Endothelial cell of umbilical vein (primary cell): ENCODE measurements at regions not wholly inside any gene's neighbourhood (a gene's known extent, or its start where the extent isn't known, plus 50 kb on each side); places are given as distances from the start of the nearest gene placed in this dataset.

Experiments used
- BruUV-seq: library from RNA; stranded (reverse); fragments of 400-500 nt; replicated peaks from 2 replicates; lab custom pipeline; 2021; lab: Mats Ljungman, UMichigan
- CTCF ChIA-PET: fragments of 300-600, 350-600 bp; sonication (Branson Sonifier 250); formaldehyde crosslinking; loops from one replicate; lab custom pipeline; 2021; ENCODE audit warnings: antibody characterized with exemption, inconsistent platforms; lab: Charles Lee
- POLR2A ChIA-PET: fragments of 300-600, 350-600 bp; sonication (Branson Sonifier 250); formaldehyde crosslinking; loops from one replicate; lab custom pipeline; 2021; ENCODE audit warnings: antibody characterized with exemption, inconsistent platforms; lab: Charles Lee
- DNase-seq: peaks from one replicate; pipeline ENCODE4 v3.0.0-alpha.2; 2011; ENCODE audit warnings: low read depth, low spot score
- FAIRE-seq: peaks from 2 replicates; lab custom pipeline; 2011; peaks lifted over from hg19 to GRCh38; lab: Jason Lieb, UNC
- H2AFZ ChIP-seq: 2 replicates; pipeline ENCODE4 v1.6.0; 2012; ENCODE audit warnings: low read depth, low read length, control low read depth, inconsistent platforms
- H3K27ac ChIP-seq: 2 replicates; pipeline ENCODE4 v1.5.1; 2011; ENCODE audit warnings: low read depth, mild to moderate bottlenecking, control low read depth, low read length, moderate library complexity; ENCODE audit not compliant: insufficient read depth
- H3K27me3 ChIP-seq, 2 experiments: 2 replicates each; pipeline versions ENCODE4 v1.6.0 to v1.6.1; 2011; ENCODE audit warnings: low read length in 2 of 2, mixed read lengths in 1 of 2; ENCODE audit not compliant: control insufficient read depth in 2 of 2, insufficient read depth in 2 of 2
- H3K36me3 ChIP-seq, 2 experiments: 2 replicates in 1 of 2; 3 replicates in 1 of 2; pipeline ENCODE4 v1.5.1; 2011; ENCODE audit warnings: low read length in 2 of 2, mild to moderate bottlenecking in 1 of 2, moderate library complexity in 1 of 2; ENCODE audit not compliant: control insufficient read depth in 2 of 2, insufficient read depth in 2 of 2; ENCODE audit errors: extremely low read depth in 1 of 2
- H3K4me1 ChIP-seq: 3 replicates; pipeline ENCODE4 v1.5.1; 2011; ENCODE audit warnings: mild to moderate bottlenecking, low read length; ENCODE audit not compliant: control insufficient read depth, insufficient read depth; ENCODE audit errors: extremely low read depth
- H3K4me2 ChIP-seq: 2 replicates; pipeline ENCODE4 v1.6.1; 2011; ENCODE audit warnings: low read length, control low read depth, mixed read lengths; ENCODE audit not compliant: insufficient read depth
- H3K4me3 ChIP-seq, 3 experiments: fragments of 200-600 bp in 1 of 3; sonication (generic), shearing (Covaris generic) in 1 of 3; replicated peaks in 1 of 3; 2 replicates each; pipeline ENCODE4 v1.5.1; 2011 to 2016; ENCODE audit warnings: control low read depth in 3 of 3, low read length in 3 of 3, mild to moderate bottlenecking in 2 of 3, inconsistent platforms in 1 of 3, low read depth in 1 of 3, moderate library complexity in 1 of 3; ENCODE audit not compliant: insufficient read depth in 1 of 3
- H3K79me2 ChIP-seq: 2 replicates; pipeline ENCODE4 v1.6.0; 2012; ENCODE audit warnings: low read length, inconsistent platforms; ENCODE audit not compliant: control insufficient read depth, insufficient read depth
- H3K9ac ChIP-seq: replicated peaks from 2 replicates; pipeline ENCODE3; 2011; ENCODE audit warnings: low read length, control low read depth; ENCODE audit not compliant: insufficient read depth; ENCODE audit errors: extremely low read depth
- H3K9me1 ChIP-seq: replicated peaks from 3 replicates; pipeline ENCODE4 v1.6.0; 2011; ENCODE audit warnings: mild to moderate bottlenecking, low read length; ENCODE audit not compliant: control insufficient read depth, insufficient read depth; ENCODE audit errors: extremely low read depth
- H3K9me3 ChIP-seq: replicated peaks from 2 replicates; pipeline ENCODE4 v1.5.1; 2012; ENCODE audit warnings: low read length, inconsistent platforms; ENCODE audit not compliant: control insufficient read depth, insufficient read depth
- H4K20me1 ChIP-seq: replicated peaks from 2 replicates; pipeline ENCODE3; 2011; ENCODE audit warnings: mild to moderate bottlenecking, low read length; ENCODE audit not compliant: control insufficient read depth, insufficient read depth; ENCODE audit errors: extremely low read depth
- CTCF ChIP-seq, 2 donors: IDR thresholded peaks; 1 replicate in 1 of 2; 2 replicates in 1 of 2; pipeline ENCODE4 v1.5.1; 2011; ENCODE audit warnings: low read length in 2 of 2, mild to moderate bottlenecking in 2 of 2, moderate library complexity in 2 of 2, control low read depth in 1 of 2, inconsistent platforms in 1 of 2, low read depth in 1 of 2; ENCODE audit not compliant: insufficient read depth in 1 of 2; ENCODE audit errors: extremely low read depth in 1 of 2
- FOS ChIP-seq: IDR thresholded peaks from 2 replicates; pipeline ENCODE4 v1.6.1; 2011; ENCODE audit warnings: mild to moderate bottlenecking, low read length, moderate library complexity, borderline replicate concordance; ENCODE audit not compliant: insufficient read depth
- GATA2 ChIP-seq: IDR thresholded peaks from 2 replicates; pipeline ENCODE4 v1.7.0; 2011; ENCODE audit warnings: low read depth, mild to moderate bottlenecking, moderate library complexity, mixed read lengths, low read length; ENCODE audit not compliant: insufficient read length, insufficient read depth
- JUN ChIP-seq: IDR thresholded peaks from 2 replicates; pipeline ENCODE4 v1.6.1; 2011; ENCODE audit warnings: borderline replicate concordance, low read depth; ENCODE audit not compliant: insufficient read length, insufficient read depth
- MAX ChIP-seq: IDR thresholded peaks from 2 replicates; pipeline ENCODE4 v1.6.1; 2011; ENCODE audit not compliant: insufficient read depth, insufficient read length
- MYC ChIP-seq: IDR thresholded peaks from one replicate; pipeline ENCODE4 v1.6.1; 2011; ENCODE audit warnings: mild to moderate bottlenecking, low read depth, low read length
- POLR2A ChIP-seq: IDR thresholded peaks from 2 replicates; pipeline ENCODE4 v1.6.1; 2012; ENCODE audit warnings: low read depth, mild to moderate bottlenecking, control low read depth, low read length
- POLR2AphosphoS5 ChIP-seq: IDR thresholded peaks from 2 replicates; pipeline ENCODE4 v1.6.1; 2012; ENCODE audit warnings: low read depth, mild to moderate bottlenecking, control low read depth, low read length, moderate library complexity; ENCODE audit not compliant: insufficient read depth
- dilution Hi-C: fragments of 300-500 bp; cut with MboI; formaldehyde crosslinking; loops from one replicate; pipeline ENCODE4 v1.15.0; 2019; ENCODE audit warnings: low sequenced_read_pairs; ENCODE audit not compliant: extremely low pct_ligation_motif_present
- intact Hi-C: fragments of 100-400 bp; cut with micrococcal nuclease; formaldehyde crosslinking; loops from one replicate; pipeline ENCODE4 v1.10.0; 2022

- Histone ChIP-seq H2AFZ (no peak overlapping the region), H3K36me3 (no peaks in the 10 kb centered on the region), H3K9me1 (no peaks in the 10 kb centered on the region), H3K79me2 (no peaks in the 10 kb centered on the region), H3K27ac (no peak overlapping the region), H3K9me3 (no peaks in the 10 kb centered on the region), H3K4me1 (peaks cover 5% of the 10 kb centered on the region), H3K4me2 (no peak overlapping the region), H3K27me3 (no peaks in the 10 kb centered on the region), H3K9ac (no peak overlapping the region), H4K20me1 (no peaks in the 10 kb centered on the region), H3K4me3 (no peak overlapping the region)
- DNase-seq = no peak
- no peak for TF ChIP-seq MYC
- TF ChIP-seq JUN = no peak
- TF ChIP-seq POLR2A = no peak
- no peak for TF ChIP-seq POLR2AphosphoS5
- TF ChIP-seq MAX = no peak
- TF ChIP-seq GATA2 = no peak
- TF ChIP-seq FOS = no peak
- TF ChIP-seq CTCF (IDR thresholded peaks at IDR 0.05; ENCODE audit: extremely low read depth in 1 of 2, insufficient read depth in 1 of 2, low read depth in 1 of 2, low read length in 2 of 2) = no peak
- dilution Hi-C loops = no loop called here
- FAIRE-seq = no peak
- intact Hi-C loops = no loop called here
- no TSS peak for BruUV-seq
- CTCF ChIA-PET = no interaction called here
- POLR2A ChIA-PET = no interaction called here
Measured at GRCh38 chr13:50649211-50649610, 194.3 kb downstream of the DLEU7 start.
